ENCODE measurements at regions not wholly inside any gene's neighbourhood (a gene's known extent, or its start where the extent isn't known, plus 50 kb on each side); places are given as distances from the start of the nearest gene placed in this dataset.
A peak's percentile ranks its signal among the peaks of the same experiment; 100 is the strongest.

DNA sequence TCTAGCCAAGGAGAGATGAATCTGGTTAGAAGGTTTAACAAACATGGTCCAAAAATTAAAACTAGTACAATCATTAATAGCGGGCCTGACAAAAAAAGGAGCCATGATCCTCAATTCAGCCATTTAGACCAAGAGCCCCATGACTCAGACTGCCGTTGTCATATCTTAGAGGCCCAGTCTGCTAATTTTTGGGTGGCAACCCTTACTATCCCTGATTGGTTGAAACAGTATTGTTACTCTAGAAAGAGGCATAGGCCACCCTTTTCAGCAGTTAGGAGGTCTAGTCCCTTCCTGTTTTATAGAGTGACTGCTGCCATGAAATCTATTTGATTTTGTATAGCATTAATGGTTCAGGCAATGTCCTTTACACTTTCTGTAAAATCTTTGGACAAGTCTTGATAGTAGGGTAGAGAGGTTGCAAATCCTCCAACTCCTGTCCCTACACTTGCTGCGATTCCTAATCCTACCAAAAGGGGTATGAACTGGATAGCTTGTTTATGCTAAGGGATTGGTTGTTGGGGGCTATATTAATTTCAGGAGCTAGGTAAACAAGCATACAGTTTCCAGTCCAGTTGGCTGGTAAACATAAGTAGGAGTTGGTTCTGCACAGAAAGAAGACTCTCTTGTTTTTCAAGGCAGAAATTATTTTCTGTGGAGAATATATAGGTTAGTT lies 1056.3 kb upstream of the CNTN5 start:
- no peak for DNase-seq
- Histone ChIP-seq H3K4me3 (no peak overlapping the region), H3K4me2 (no peak overlapping the region), H3F3A (ENCODE audit: insufficient read depth, low read depth) (no peaks in the 10 kb centered on the region), H2AFZ (no peak overlapping the region), H3K9me2 (ENCODE audit: insufficient read depth) (no peaks in the 10 kb centered on the region; the same call in 1 of the 2 replicates), H3K27ac (no peak overlapping the region), H3K79me2 (ENCODE audit: low read depth) (no peaks in the 10 kb centered on the region), H3K4me1 (replicated peaks; ENCODE audit: insufficient read depth) (peaks cover 16% of the 10 kb centered on the region), H3K27me3 (ENCODE audit: insufficient read depth, low read depth) (no peaks in the 10 kb centered on the region), H3K9me3 (ENCODE audit: insufficient read depth, low read depth) (no peaks in the 10 kb centered on the region), H3K36me3 (ENCODE audit: low read depth) (no peaks in the 10 kb centered on the region), H4K20me1 (ENCODE audit: insufficient read depth) (no peaks in the 10 kb centered on the region)
- POLR2A ChIA-PET (ENCODE audit: unreplicated experiment) = no interaction called here
- no peak for TF ChIP-seq EZH2 (IDR thresholded peaks at IDR 0.05; ENCODE audit: low read depth)
- TF ChIP-seq, protein P1, sequence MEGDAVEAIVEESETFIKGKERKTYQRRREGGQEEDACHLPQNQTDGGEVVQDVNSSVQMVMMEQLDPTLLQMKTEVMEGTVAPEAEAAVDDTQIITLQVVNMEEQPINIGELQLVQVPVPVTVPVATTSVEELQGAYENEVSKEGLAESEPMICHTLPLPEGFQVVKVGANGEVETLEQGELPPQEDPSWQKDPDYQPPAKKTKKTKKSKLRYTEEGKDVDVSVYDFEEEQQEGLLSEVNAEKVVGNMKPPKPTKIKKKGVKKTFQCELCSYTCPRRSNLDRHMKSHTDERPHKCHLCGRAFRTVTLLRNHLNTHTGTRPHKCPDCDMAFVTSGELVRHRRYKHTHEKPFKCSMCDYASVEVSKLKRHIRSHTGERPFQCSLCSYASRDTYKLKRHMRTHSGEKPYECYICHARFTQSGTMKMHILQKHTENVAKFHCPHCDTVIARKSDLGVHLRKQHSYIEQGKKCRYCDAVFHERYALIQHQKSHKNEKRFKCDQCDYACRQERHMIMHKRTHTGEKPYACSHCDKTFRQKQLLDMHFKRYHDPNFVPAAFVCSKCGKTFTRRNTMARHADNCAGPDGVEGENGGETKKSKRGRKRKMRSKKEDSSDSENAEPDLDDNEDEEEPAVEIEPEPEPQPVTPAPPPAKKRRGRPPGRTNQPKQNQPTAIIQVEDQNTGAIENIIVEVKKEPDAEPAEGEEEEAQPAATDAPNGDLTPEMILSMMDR (conservative IDR thresholded peaks at IDR 0.05) = no peak
- no TSS peak for BruUV-seq (replicated peaks)
- intact Hi-C loops (cut with micrococcal nuclease; ENCODE audit: unreplicated experiment) = no loop called here
- CTCF ChIA-PET = no interaction called here

DNA sequence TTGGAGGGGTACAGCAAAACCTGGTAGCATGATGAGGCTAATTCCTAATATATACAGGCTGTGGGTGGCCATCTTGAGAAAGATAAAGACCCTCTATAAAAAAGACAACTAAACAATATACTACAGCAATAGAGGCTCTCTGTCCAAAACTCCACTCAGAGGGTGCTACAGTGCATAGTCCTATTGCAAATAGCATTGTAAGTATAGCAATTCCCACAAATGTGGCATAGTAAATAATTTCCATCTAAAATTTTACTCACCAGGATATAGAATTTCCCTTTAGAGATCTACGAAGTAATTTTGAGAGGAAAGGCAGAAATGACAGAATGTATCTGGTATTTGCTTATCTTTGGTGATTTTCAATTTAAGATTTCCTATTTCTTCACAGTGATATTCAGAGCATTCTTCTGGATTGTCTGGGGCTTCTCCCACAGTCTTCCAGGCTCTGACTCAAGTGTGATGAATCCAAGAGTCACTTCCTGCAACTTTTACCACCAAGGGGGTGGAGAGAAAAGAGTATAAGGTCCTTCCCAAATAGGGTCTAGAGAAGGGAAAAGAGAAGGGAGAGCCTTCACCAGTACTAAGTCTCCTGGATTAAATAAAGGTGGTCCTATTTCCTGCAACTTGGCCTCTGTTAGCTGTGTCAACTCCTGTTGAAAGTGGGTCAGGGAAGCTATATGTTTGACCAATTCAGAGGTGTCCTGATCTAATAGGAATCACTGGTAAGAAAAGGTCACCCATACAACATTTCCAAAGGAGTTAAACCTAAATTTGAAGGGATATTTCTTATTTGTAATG lies 1054.7 kb upstream of the CNTN5 start:
- peak overlapping the region; percentile 43 for H3K27ac ChIP-seq
- POLR2A ChIA-PET (ENCODE audit: unreplicated experiment) = no interaction called here

DNA sequence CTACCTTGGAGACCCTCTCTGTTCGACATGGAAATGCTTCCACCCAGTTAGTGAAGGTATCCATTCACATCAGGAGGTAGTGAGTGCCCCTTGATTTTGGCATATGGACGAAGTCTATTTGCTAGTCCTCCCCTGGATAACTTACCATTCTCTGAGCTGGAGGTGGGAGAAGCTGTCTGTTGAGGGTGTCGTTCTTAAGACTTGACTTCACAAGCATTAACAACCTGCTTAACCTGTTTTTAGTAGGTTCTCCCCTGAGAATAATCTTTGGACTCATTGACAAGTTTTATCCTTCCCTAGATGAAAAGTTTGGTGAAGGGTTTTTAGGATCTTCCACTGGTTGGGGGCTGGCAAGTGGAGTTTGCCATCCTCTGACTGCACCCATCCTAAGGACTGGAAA lies 1053.8 kb upstream of the CNTN5 start:
- CTCF ChIA-PET = no interaction called here
- intact Hi-C loops (cut with micrococcal nuclease; ENCODE audit: unreplicated experiment) = no loop called here
- Histone ChIP-seq H3K36me3 (ENCODE audit: low read depth) (no peaks in the 10 kb centered on the region), H3K4me3 (no peak overlapping the region), H3K27me3 (ENCODE audit: insufficient read depth, low read depth) (no peaks in the 10 kb centered on the region), H3K79me2 (ENCODE audit: low read depth) (no peaks in the 10 kb centered on the region), H3K27ac (no peak overlapping the region), H4K20me1 (ENCODE audit: insufficient read depth) (no peaks in the 10 kb centered on the region), H3K9me2 (ENCODE audit: insufficient read depth) (no peaks in the 10 kb centered on the region), H3K4me1 (replicated peaks; ENCODE audit: insufficient read depth) (peaks cover 16% of the 10 kb centered on the region), H3F3A (ENCODE audit: insufficient read depth, low read depth) (no peaks in the 10 kb centered on the region), H3K9me3 (ENCODE audit: insufficient read depth, low read depth) (no peaks in the 10 kb centered on the region), H3K4me2 (no peak overlapping the region), H2AFZ (no peak overlapping the region; the same call in 1 of the 2 replicates)
- POLR2A ChIA-PET (ENCODE audit: unreplicated experiment) = no interaction called here
- DNase-seq = no peak
- BruUV-seq (replicated peaks) = no TSS peak
- TF ChIP-seq EZH2 (IDR thresholded peaks at IDR 0.05; ENCODE audit: low read depth) = no peak
- TF ChIP-seq, protein P1 (conservative IDR thresholded peaks at IDR 0.05) = no peak

More for the DNA sequence above, 1054.7 kb upstream of the CNTN5 start:
- peak in 1 of 2 experiments; percentile 39 for DNase-seq
- Histone ChIP-seq H3K9me2 (ENCODE audit: insufficient read depth) (no peaks in the 10 kb centered on the region; the same call in 1 of the 2 replicates), H3K9me3 (ENCODE audit: insufficient read depth, low read depth) (no peaks in the 10 kb centered on the region), H4K20me1 (ENCODE audit: insufficient read depth) (no peaks in the 10 kb centered on the region), H3K4me1 (replicated peaks; ENCODE audit: insufficient read depth) (peaks cover 16% of the 10 kb centered on the region), H3F3A (ENCODE audit: insufficient read depth, low read depth) (no peaks in the 10 kb centered on the region), H3K4me2 (0 out of 2 replicates have a peak overlapping the region, but pooled peaks have one; percentile 1), H2AFZ (no peak overlapping the region; the same call in 1 of the 2 replicates), H3K36me3 (ENCODE audit: low read depth) (no peaks in the 10 kb centered on the region), H3K27me3 (ENCODE audit: insufficient read depth, low read depth) (no peaks in the 10 kb centered on the region), H3K4me3 (no peak overlapping the region), H3K79me2 (ENCODE audit: low read depth) (no peaks in the 10 kb centered on the region)
- no peak for TF ChIP-seq EZH2 (IDR thresholded peaks at IDR 0.05; ENCODE audit: low read depth)
- TF ChIP-seq, protein P1 (conservative IDR thresholded peaks at IDR 0.05) = no peak
- no TSS peak for BruUV-seq (replicated peaks)
- CTCF ChIA-PET = no interaction called here
- intact Hi-C loops (cut with micrococcal nuclease; ENCODE audit: unreplicated experiment) = no loop called here

Measured in PC-9 (cell line).